ENCODE measurements at regions not wholly inside any gene's neighbourhood (a gene's known extent, or its start where the extent isn't known, plus 50 kb on each side); places are given as distances from the start of the nearest gene placed in this dataset.

DNA sequence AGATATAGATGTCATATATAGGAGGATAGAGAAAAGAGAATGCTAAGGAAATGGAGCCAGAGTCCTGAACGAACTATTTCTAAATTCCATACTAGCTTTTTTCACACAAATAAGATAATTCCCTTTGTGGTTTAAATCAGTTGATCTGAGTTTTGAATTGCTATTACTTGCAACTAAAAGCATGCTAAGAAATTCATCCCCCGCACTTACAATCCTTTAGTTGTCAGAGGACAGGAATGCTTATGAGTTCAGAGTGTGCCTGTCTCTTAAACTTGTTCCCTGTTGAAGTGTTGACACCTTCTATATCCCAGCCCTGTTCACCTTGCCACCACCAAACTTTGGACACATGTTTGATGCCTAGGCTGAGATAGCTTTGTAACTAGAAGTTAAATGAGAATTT, 406.2 kb downstream of the METTL15 start:
- H3K9me3 ChIP-seq: no peaks in the 10 kb centered on the region
- no peak for TF ChIP-seq CTCF (IDR thresholded peaks at IDR 0.05; ENCODE audit: low read depth, low read length)
- no peak for DNase-seq

DNA sequence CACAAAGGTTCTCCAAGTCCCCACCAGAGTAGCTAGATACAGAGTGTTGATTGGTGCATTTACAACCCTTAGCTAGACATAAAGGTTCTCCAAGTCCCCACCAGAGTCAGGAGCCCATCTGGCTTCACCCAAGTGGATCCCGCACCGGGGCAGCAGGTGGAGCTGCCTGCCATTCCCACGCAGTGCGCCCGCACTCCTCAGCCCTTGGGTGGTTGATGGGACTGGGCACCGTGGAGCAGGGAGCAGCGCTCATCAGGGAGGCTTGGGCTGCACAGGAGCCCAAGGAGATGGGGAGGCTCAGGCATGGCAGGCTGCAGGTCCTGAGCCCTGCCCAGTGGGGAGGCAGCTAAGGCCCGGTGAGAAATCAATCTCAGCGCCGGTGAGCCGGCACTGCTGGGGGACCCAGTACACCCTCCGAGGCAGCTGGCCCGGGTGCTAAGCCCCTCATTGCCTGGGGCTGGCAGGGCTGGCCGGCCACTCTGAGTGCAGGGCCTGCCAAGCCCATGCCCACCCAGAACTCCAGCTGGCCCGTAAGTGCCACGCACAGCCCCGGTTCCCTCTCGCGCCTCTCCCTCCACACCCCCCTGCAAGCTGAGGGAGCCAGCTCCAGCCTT, 404.1 kb downstream of the METTL15 start:
- H3K9me3 ChIP-seq: no peaks in the 10 kb centered on the region
- no peak for TF ChIP-seq CTCF (IDR thresholded peaks at IDR 0.05; ENCODE audit: low read depth, low read length)
- no peaks in the 10 kb centered on the region for H3K36me3 ChIP-seq
- no peaks in the 10 kb centered on the region for H3K4me1 ChIP-seq
- no peaks in the 10 kb centered on the region for H3K27me3 ChIP-seq
- no peak overlapping the region for H3K4me3 ChIP-seq (ENCODE audit: low read depth, low read length)
- no peak for DNase-seq

More for the DNA sequence above, 406.2 kb downstream of the METTL15 start:
- Histone ChIP-seq H3K27me3 (no peaks in the 10 kb centered on the region), H3K36me3 (no peaks in the 10 kb centered on the region), H3K4me3 (ENCODE audit: low read depth, low read length) (no peak overlapping the region), H3K4me1 (no peaks in the 10 kb centered on the region)

DNA sequence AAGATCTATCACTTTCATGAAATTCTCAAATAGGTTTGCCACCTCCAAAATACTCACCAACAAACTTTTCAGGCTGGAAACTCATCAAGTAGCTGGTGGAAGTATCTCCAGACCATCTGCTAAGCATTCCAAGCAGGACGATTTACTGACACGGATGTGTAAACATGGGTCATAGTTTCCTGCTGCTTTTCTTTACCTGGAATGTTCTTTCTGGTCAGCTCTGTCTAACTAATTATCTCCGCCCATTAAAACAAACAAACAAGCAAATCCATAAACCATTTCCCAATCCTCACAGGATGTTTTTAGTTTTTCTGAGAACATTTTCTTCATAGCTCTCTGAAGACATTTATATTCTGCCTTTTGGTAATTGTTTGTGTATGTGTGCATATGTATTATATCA, 397.0 kb downstream of the METTL15 start:
- DNase-seq: no peak

GRCh38 chr11:28504555-28505110, 396.4 kb downstream of the METTL15 start:
- Histone ChIP-seq H3K9me3 (no peaks in the 10 kb centered on the region), H3K36me3 (no peaks in the 10 kb centered on the region), H3K4me1 (no peaks in the 10 kb centered on the region), H3K4me3 (ENCODE audit: low read depth, low read length) (no peak overlapping the region), H3K27me3 (no peaks in the 10 kb centered on the region)
- DNase-seq: no peak
- no peak for TF ChIP-seq CTCF (IDR thresholded peaks at IDR 0.05; ENCODE audit: low read depth, low read length)

More for the DNA sequence above, 397.0 kb downstream of the METTL15 start:
- no peaks in the 10 kb centered on the region for H3K4me1 ChIP-seq
- TF ChIP-seq CTCF (IDR thresholded peaks at IDR 0.05; ENCODE audit: low read depth, low read length): no peak
- H3K9me3 ChIP-seq: no peaks in the 10 kb centered on the region
- no peak overlapping the region for H3K4me3 ChIP-seq (ENCODE audit: low read depth, low read length)
- no peaks in the 10 kb centered on the region for H3K27me3 ChIP-seq
- H3K36me3 ChIP-seq: no peaks in the 10 kb centered on the region

DNA sequence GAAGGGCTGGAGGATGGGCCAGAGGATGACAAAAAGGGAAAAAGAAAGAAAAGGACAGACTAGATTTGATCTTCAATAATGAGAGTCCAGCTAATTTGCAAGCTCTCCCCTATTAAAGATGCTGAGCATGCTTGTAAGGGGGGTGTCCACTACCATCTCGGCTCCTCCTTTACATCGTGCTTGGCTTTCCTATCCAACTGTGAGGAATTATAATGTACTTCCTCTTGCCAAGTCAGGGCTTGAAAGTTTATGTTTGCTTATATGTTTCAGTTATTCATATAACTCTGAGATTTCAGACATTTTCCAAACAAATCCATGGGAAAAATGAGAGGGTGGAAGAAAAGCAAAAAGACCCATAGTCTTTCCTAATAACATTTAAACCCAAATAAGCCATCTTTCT, 387.1 kb downstream of the METTL15 start:
- H3K27me3 ChIP-seq: no peaks in the 10 kb centered on the region
- no peak for DNase-seq
- H3K4me1 ChIP-seq: no peaks in the 10 kb centered on the region
- H3K9me3 ChIP-seq: no peaks in the 10 kb centered on the region
- H3K36me3 ChIP-seq: no peaks in the 10 kb centered on the region
- TF ChIP-seq CTCF (IDR thresholded peaks at IDR 0.05; ENCODE audit: low read depth, low read length): no peak
- no peak overlapping the region for H3K4me3 ChIP-seq (ENCODE audit: low read depth, low read length)

DNA sequence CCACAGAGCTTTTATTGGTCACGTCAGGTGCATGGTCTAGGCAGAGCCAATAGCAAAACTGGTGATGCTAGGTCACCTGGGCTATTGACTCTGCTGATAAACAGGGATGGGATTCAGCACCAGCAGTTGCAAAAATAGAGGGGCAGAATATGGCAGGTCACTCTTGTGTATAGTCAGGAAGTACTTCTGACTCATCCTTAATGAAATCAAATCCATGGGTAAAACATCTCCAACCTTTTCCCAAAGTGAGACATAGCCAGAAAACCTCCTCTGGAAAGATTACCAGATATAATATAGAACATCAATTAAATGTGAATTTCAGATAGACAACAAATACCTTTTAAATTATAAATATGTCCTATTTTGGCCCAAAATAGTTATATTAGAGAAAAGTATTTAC, 383.2 kb downstream of the METTL15 start:
- H3K27me3 ChIP-seq: no peaks in the 10 kb centered on the region
- H3K4me3 ChIP-seq (ENCODE audit: low read depth, low read length): no peak overlapping the region
- H3K4me1 ChIP-seq: no peaks in the 10 kb centered on the region
- no peaks in the 10 kb centered on the region for H3K36me3 ChIP-seq
- DNase-seq: no peak
- no peak for TF ChIP-seq CTCF (IDR thresholded peaks at IDR 0.05; ENCODE audit: low read depth, low read length)
- no peaks in the 10 kb centered on the region for H3K9me3 ChIP-seq

Measured in BE2C (cell line).